CD8-positive, alpha-beta memory T cell (primary cell): ENCODE measurements at regions not wholly inside any gene's neighbourhood (a gene's known extent, or its start where the extent isn't known, plus 50 kb on each side); places are given as distances from the start of the nearest gene placed in this dataset.

Source experiments
- CTCF ChIA-PET: fragments of 350-600 bp; sonication (Branson Sonifier 250); formaldehyde crosslinking; loops from one replicate; lab custom pipeline; 2021; ENCODE audit warnings: antibody characterized with exemption; lab: Charles Lee
- POLR2A ChIA-PET: fragments of 350-600 bp; sonication (Branson Sonifier 250); formaldehyde crosslinking; loops from one replicate; lab custom pipeline; 2021; ENCODE audit warnings: antibody characterized with exemption; lab: Charles Lee
- DNase-seq, 5 donors: peaks; one replicate each; pipeline versions ENCODE4 v3.0.0 to v3.0.0-alpha.2; 2020 to 2022; ENCODE audit warnings: mixed read lengths in 1 of 5
- H3K27ac ChIP-seq: one replicate; pipeline ENCODE4 v1.7.0; 2013; ENCODE audit warnings: low read depth, mild to moderate bottlenecking, low read length, moderate library complexity
- H3K27me3 ChIP-seq: 2 replicates; pipeline ENCODE4 v1.7.0; 2013; ENCODE audit warnings: low read length, mild to moderate bottlenecking; ENCODE audit not compliant: insufficient read depth, poor library complexity, severe bottlenecking
- H3K36me3 ChIP-seq: 2 replicates; pipeline ENCODE4 v1.7.0; 2013; ENCODE audit warnings: mild to moderate bottlenecking, low read length, moderate library complexity; ENCODE audit not compliant: insufficient read depth
- H3K4me1 ChIP-seq: 2 replicates; pipeline ENCODE4 v1.7.0; 2013; ENCODE audit warnings: mild to moderate bottlenecking, low read length, moderate library complexity; ENCODE audit not compliant: insufficient read depth
- H3K4me3 ChIP-seq: 2 replicates; pipeline ENCODE4 v1.7.0; 2013; ENCODE audit warnings: mild to moderate bottlenecking, low read length
- H3K9me3 ChIP-seq: 2 replicates; pipeline ENCODE4 v1.7.0; 2013; ENCODE audit warnings: mild to moderate bottlenecking, low read length
- H3K27ac Mint-ChIP-seq, 8 donors: one replicate each; pipeline ENCODE4 v1.8.0; 2020 to 2021; ENCODE audit warnings: mixed read lengths in 8 of 8, mild to moderate bottlenecking in 6 of 8, inconsistent platforms in 3 of 8, moderate library complexity in 3 of 8
- H3K27me3 Mint-ChIP-seq, 2 donors: one replicate each; pipeline ENCODE4 v1.8.0; 2020 to 2021; ENCODE audit warnings: mixed read lengths in 2 of 2, mild to moderate bottlenecking in 1 of 2, moderate library complexity in 1 of 2
- H3K36me3 Mint-ChIP-seq, 3 donors: one replicate each; pipeline ENCODE4 v1.8.0; 2020 to 2021; ENCODE audit warnings: mixed read lengths in 3 of 3, inconsistent platforms in 1 of 3, mild to moderate bottlenecking in 1 of 3
- H3K4me1 Mint-ChIP-seq, 3 donors: one replicate each; pipeline ENCODE4 v1.8.0; 2020 to 2021; ENCODE audit warnings: mixed read lengths in 3 of 3, inconsistent platforms in 1 of 3, mild to moderate bottlenecking in 1 of 3
- H3K4me3 Mint-ChIP-seq, 7 donors: one replicate each; pipeline ENCODE4 v1.8.0; 2020 to 2021; ENCODE audit warnings: mixed read lengths in 7 of 7, mild to moderate bottlenecking in 6 of 7, moderate library complexity in 4 of 7, inconsistent platforms in 2 of 7
- H3K9me3 Mint-ChIP-seq, 5 donors: one replicate each; pipeline ENCODE4 v1.8.0; 2020 to 2022; ENCODE audit warnings: mixed read lengths in 5 of 5, mild to moderate bottlenecking in 3 of 5, moderate library complexity in 2 of 5, inconsistent platforms in 1 of 5

DNA sequence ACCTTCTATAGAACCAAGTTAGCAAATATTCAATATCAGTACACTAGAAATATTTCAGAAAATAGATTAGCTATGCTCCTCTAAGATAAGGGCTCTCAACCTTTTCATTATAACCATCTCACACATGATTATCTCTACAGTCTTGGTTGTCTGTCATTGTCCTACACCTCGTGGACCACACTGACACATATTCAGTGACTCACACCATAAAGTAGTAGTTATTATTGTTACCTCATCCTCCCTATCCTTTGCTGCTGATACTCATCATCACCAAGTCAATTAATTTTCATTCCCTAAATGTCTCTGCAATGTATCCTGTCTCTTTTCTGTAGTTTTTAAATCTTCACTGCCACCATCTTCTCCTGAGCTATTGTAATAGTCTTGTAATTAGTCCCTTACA, 1309.2 kb upstream of the C9orf72 start:
- H3K4me1 Mint-ChIP-seq = no peaks in the 10 kb centered on the region
- Histone ChIP-seq H3K9me3 (no peaks in the 10 kb centered on the region), H3K4me3 (no peak overlapping the region), H3K27me3 (no peaks in the 10 kb centered on the region), H3K4me1 (no peaks in the 10 kb centered on the region), H3K27ac (no peak overlapping the region), H3K36me3 (no peaks in the 10 kb centered on the region)
- H3K36me3 Mint-ChIP-seq = no peaks in the 10 kb centered on the region
- no peaks in the 10 kb centered on the region for H3K27me3 Mint-ChIP-seq
- no peak overlapping the region for H3K27ac Mint-ChIP-seq
- ChIA-PET CTCF (no interaction called here), POLR2A (no interaction called here)
- no peak for DNase-seq
- no peak overlapping the region for H3K4me3 Mint-ChIP-seq
- peaks cover 0 to 11% (median 2%) of the 10 kb centered on the region in 5 donors for H3K9me3 Mint-ChIP-seq

DNA sequence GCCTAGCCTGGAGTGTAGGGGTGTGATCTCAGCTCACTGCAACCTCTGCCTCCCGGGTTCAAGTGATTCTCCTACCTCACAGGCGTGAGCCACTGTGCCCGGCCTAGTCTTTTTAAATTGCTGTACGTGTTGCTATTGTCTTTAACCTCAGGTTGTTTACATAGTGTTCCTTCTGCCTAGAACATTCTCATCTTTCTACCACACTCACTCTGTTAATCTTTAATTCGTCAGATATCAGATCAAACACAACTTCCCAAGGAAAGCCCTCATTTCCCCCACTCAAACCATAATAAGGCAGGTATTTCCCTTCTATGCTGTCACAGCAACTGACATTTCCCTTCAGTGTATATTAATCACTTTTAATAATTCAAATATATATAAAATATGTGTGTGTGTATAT, 1310.0 kb upstream of the C9orf72 start:
- POLR2A ChIA-PET = no interaction called here
- Mint-ChIP-seq H3K4me3 (no peak overlapping the region), H3K4me1 (no peaks in the 10 kb centered on the region)

DNA sequence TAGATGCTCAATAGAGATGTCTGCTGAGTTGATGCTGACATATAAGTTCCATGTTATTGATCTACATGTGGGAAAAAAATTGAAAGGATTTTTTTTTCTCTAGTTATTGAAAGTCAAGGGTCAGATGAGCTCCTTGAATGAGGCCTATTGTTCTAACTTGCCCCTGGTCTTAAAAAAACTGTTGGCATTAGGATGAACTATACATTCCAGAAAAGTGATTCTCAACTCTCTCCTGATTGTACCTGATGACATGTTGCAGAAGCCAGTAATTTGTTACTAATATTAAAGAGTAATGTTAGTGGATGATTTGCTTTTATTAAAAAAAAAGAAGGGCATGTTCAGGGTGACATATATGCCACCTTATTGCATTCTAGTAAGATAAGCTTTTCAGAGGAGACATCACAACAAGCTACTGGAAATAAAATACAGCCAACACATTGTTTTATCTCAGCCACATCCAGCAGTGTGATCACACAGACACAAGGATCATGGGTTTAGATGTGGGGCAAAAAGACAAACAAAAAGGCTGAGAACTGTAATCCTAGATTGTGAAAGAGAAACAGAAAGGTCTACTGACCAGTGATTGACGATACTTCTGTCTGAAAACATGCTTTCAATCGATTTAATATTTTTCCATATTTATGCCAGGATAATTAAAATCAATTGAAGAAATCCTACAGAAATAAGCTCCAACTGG, 1314.1 kb upstream of the C9orf72 start:
- H3K9me3 ChIP-seq = no peaks in the 10 kb centered on the region
- no peak overlapping the region for H3K4me3 Mint-ChIP-seq
- ChIA-PET CTCF (no interaction called here), POLR2A (no interaction called here)
- H3K27me3 Mint-ChIP-seq = no peaks in the 10 kb centered on the region
- H3K4me1 ChIP-seq = no peaks in the 10 kb centered on the region
- no peaks in the 10 kb centered on the region for H3K27me3 ChIP-seq
- no peak overlapping the region for H3K4me3 ChIP-seq
- H3K27ac Mint-ChIP-seq = no peak overlapping the region
- no peaks in the 10 kb centered on the region for H3K36me3 ChIP-seq
- no peak overlapping the region for H3K27ac ChIP-seq
- no peaks in the 10 kb centered on the region for H3K4me1 Mint-ChIP-seq
- H3K36me3 Mint-ChIP-seq = no peaks in the 10 kb centered on the region
- peaks cover 0 to 8% (median 5%) of the 10 kb centered on the region in 5 donors for H3K9me3 Mint-ChIP-seq
- no peak for DNase-seq

More for the DNA sequence above, 1310.0 kb upstream of the C9orf72 start:
- Mint-ChIP-seq H3K27me3 (no peaks in the 10 kb centered on the region), H3K36me3 (no peaks in the 10 kb centered on the region), H3K9me3 (peaks cover 0 to 11% (median 2%) of the 10 kb centered on the region in 5 donors), H3K27ac (no peak overlapping the region)
- Histone ChIP-seq H3K4me1 (no peaks in the 10 kb centered on the region), H3K27ac (no peak overlapping the region), H3K4me3 (no peak overlapping the region), H3K36me3 (no peaks in the 10 kb centered on the region), H3K9me3 (no peaks in the 10 kb centered on the region), H3K27me3 (no peaks in the 10 kb centered on the region)
- CTCF ChIA-PET = no interaction called here
- DNase-seq = no peak

DNA sequence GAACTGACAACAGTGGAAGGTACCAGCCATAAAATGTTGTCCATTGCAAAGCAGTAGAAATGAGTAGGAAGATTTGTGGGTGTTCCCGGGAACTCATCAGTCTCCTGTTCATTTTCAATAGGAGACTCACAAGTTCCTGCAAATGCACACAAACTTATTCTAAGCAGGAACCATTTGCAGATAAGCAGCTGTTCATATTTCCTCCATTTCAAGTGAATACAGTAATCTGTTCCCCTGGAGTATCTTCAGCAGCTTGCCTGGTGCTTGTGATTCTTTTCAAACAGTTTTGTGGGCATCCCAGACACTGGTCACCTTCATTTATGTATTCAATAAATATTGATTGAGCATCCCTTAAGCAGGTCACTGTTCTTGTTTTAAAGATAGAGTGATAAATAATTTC, 1315.5 kb upstream of the C9orf72 start:
- Histone ChIP-seq H3K27ac (no peak overlapping the region), H3K9me3 (no peaks in the 10 kb centered on the region), H3K4me1 (no peaks in the 10 kb centered on the region), H3K27me3 (no peaks in the 10 kb centered on the region), H3K4me3 (no peak overlapping the region), H3K36me3 (no peaks in the 10 kb centered on the region)
- H3K27me3 Mint-ChIP-seq = no peaks in the 10 kb centered on the region
- ChIA-PET CTCF (no interaction called here), POLR2A (no interaction called here)
- H3K9me3 Mint-ChIP-seq = peaks cover 0 to 11% (median 2%) of the 10 kb centered on the region in 5 donors
- no peaks in the 10 kb centered on the region for H3K36me3 Mint-ChIP-seq
- no peak overlapping the region for H3K4me3 Mint-ChIP-seq
- H3K27ac Mint-ChIP-seq = no peak overlapping the region
- no peaks in the 10 kb centered on the region for H3K4me1 Mint-ChIP-seq
- no peak for DNase-seq

DNA sequence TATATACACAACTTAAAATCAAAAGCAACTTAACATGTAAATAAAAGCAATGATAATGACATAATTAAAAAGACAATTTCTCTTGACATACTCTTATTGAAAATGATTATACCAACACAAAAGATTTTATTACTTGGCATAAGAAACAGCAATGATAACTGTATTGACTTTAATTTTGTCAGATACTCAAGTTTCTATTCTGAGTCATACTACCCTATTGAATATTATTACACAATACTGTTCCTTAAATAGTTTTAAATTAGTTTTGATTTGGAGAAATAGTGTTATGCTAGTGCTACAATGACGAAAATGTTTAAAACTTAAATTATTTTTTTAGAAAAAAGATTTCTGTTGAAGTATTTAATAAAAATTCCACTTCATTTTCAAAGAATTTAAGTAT, 1319.3 kb upstream of the C9orf72 start:
- no peak overlapping the region for H3K4me3 ChIP-seq
- no peaks in the 10 kb centered on the region for H3K4me1 ChIP-seq
- peaks cover 0 to 11% (median 3%) of the 10 kb centered on the region in 5 donors for H3K9me3 Mint-ChIP-seq
- no peaks in the 10 kb centered on the region for H3K36me3 ChIP-seq
- ChIA-PET CTCF (no interaction called here), POLR2A (no interaction called here)
- no peaks in the 10 kb centered on the region for H3K27me3 Mint-ChIP-seq
- H3K36me3 Mint-ChIP-seq = no peaks in the 10 kb centered on the region
- no peak overlapping the region for H3K4me3 Mint-ChIP-seq
- H3K27ac Mint-ChIP-seq = no peak overlapping the region
- no peak for DNase-seq
- no peaks in the 10 kb centered on the region for H3K4me1 Mint-ChIP-seq
- H3K27me3 ChIP-seq = no peaks in the 10 kb centered on the region
- H3K9me3 ChIP-seq = no peaks in the 10 kb centered on the region
- no peak overlapping the region for H3K27ac ChIP-seq

DNA sequence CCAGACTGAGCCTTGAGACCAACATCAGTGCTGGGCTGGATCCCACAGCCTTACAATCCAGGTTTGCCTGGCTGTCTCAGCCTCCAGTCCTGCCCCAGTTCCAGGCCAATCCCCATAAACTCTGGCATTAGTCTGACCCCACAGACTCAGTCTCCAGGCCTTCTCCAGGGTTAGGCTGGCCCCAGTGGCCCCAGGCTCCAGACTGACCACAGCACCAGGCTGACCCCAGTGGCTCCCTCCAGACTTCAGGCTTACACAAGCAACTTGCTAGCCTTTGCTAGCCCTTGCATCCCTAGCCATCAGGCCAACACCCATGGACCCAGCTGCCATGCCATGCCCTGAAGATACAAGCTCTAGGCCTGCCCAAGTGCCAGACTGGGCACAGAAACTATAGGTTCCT, 1326.0 kb upstream of the C9orf72 start:
- peaks cover 0 to 1% of the 10 kb centered on the region in 2 donors for H3K27me3 Mint-ChIP-seq
- POLR2A ChIA-PET = no interaction called here
- no peaks in the 10 kb centered on the region for H3K4me1 Mint-ChIP-seq
- H3K27ac ChIP-seq = no peak overlapping the region
- H3K9me3 Mint-ChIP-seq = peaks cover 2 to 18% (median 6%) of the 10 kb centered on the region in 5 donors
- H3K4me3 ChIP-seq = no peak overlapping the region
- no peak overlapping the region for H3K27ac Mint-ChIP-seq
- CTCF ChIA-PET = no interaction called here
- no peaks in the 10 kb centered on the region for H3K36me3 Mint-ChIP-seq
- DNase-seq = no peak
- H3K4me3 Mint-ChIP-seq = no peak overlapping the region
- H3K27me3 ChIP-seq = no peaks in the 10 kb centered on the region
- H3K36me3 ChIP-seq = no peaks in the 10 kb centered on the region
- no peaks in the 10 kb centered on the region for H3K9me3 ChIP-seq
- no peaks in the 10 kb centered on the region for H3K4me1 ChIP-seq

DNA sequence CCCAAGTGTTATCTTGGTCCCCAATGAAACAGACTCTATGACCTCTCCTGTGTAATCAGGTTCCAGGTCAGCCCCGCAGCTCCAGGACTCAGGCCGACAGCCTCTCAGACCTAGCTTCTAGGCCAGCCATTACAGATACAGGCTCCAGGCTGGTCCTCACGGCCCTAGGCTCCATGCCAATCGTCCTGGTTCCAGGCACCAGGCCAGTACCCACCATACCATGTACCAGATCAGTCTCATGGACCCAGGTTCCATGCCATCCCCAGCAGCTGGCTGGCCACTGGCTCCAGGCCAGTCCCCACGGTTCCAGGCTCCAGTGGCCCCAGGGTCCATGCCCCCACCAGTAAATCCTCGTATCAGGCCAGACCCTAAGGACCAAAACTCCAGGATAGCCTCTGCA, 1326.6 kb upstream of the C9orf72 start:
- ChIA-PET POLR2A (no interaction called here), CTCF (no interaction called here)
- Histone ChIP-seq H3K4me3 (no peak overlapping the region), H3K36me3 (no peaks in the 10 kb centered on the region), H3K27ac (no peak overlapping the region), H3K27me3 (no peaks in the 10 kb centered on the region), H3K4me1 (no peaks in the 10 kb centered on the region), H3K9me3 (no peaks in the 10 kb centered on the region)
- H3K27me3 Mint-ChIP-seq = peaks cover 0 to 1% of the 10 kb centered on the region in 2 donors
- no peaks in the 10 kb centered on the region for H3K4me1 Mint-ChIP-seq
- H3K27ac Mint-ChIP-seq = no peak overlapping the region
- no peak for DNase-seq
- H3K4me3 Mint-ChIP-seq = peak overlapping the region in 1 of 7 donors; percentile 27
- no peaks in the 10 kb centered on the region for H3K36me3 Mint-ChIP-seq
- H3K9me3 Mint-ChIP-seq = peaks cover 2 to 18% (median 6%) of the 10 kb centered on the region in 5 donors

DNA sequence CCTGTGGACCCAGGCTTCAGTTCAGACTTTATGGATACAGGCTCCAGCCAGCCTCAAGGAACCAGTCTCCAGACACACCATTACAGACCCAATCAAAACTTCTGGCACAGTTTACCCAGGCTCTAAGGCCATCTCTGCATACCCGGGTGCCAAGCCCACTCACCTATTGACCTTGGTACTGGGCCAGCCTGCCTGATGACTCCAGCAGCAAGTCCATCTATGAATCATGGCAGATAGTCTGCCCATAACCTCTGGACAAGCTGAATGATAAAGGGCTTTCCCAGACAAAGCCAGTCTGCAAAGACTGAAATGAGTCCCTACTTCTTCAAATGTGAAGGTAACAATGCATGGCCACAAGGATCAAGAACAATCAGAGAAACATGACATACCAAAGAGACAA, 1327.1 kb upstream of the C9orf72 start:
- H3K27ac Mint-ChIP-seq = no peak overlapping the region
- CTCF ChIA-PET = no interaction called here
- POLR2A ChIA-PET = no interaction called here
- no peak for DNase-seq
- no peaks in the 10 kb centered on the region for H3K27me3 ChIP-seq
- H3K4me3 ChIP-seq = no peak overlapping the region
- no peaks in the 10 kb centered on the region for H3K36me3 Mint-ChIP-seq
- peaks cover 0 to 1% of the 10 kb centered on the region in 2 donors for H3K27me3 Mint-ChIP-seq
- H3K4me1 ChIP-seq = no peaks in the 10 kb centered on the region
- H3K9me3 Mint-ChIP-seq = peaks cover 0 to 18% (median 6%) of the 10 kb centered on the region in 5 donors
- H3K4me3 Mint-ChIP-seq = no peak overlapping the region
- H3K36me3 ChIP-seq = no peaks in the 10 kb centered on the region
- H3K9me3 ChIP-seq = no peaks in the 10 kb centered on the region
- no peaks in the 10 kb centered on the region for H3K4me1 Mint-ChIP-seq
- H3K27ac ChIP-seq = no peak overlapping the region
